Lower leg skin (tissue), 4 donors: ENCODE measurements at regions not wholly inside any gene's neighbourhood (a gene's known extent, or its start where the extent isn't known, plus 50 kb on each side); places are given as distances from the start of the nearest gene placed in this dataset.

Source experiments
- DNase-seq, 2 donors: peaks; one replicate each; pipeline ENCODE4 v3.0.0-alpha.2; 2019; ENCODE audit warnings: low spot score in 2 of 2
- H3K4me3 ChIP-seq: fragments of 200-600 bp; sonication (generic); 2 replicates; pipeline ENCODE4 v1.5.1; 2017; ENCODE audit warnings: mild to moderate bottlenecking, low read depth; ENCODE audit not compliant: poor library complexity, severe bottlenecking
- CTCF ChIP-seq, 3 donors: fragments of 450-650 bp; IDR thresholded peaks; one replicate each; pipeline ENCODE4 v1.5.1; 2016; ENCODE audit warnings: antibody characterized with exemption in 3 of 3, mild to moderate bottlenecking in 3 of 3, moderate library complexity in 2 of 3
- POLR2A ChIP-seq, 2 donors: fragments of 450-650 bp; IDR thresholded peaks; one replicate each; pipeline ENCODE4 v1.6.1; 2016 to 2017; ENCODE audit warnings: antibody characterized with exemption in 2 of 2, mild to moderate bottlenecking in 1 of 2, moderate library complexity in 1 of 2
- WGBS, 2 donors: methylation state at CpG; one replicate each; pipeline ENCODE4 v1.1.5; 2018; 5-methylcytosine and 5-hydroxymethylcytosine counted together
- intact Hi-C: fragments of 100-400 bp; cut with DNase I; formaldehyde crosslinking; loops from one replicate; pipeline ENCODE4 v1.15.0; 2023; ENCODE audit warnings: low total_unique reads

- no peak for DNase-seq
- whole genome bisulfite sequencing, 2 donors: 50 to 59% methylated on average over 1 of the region's 1 CpG
- TF ChIP-seq CTCF (IDR thresholded peaks at IDR 0.05): no peak
- TF ChIP-seq POLR2A (IDR thresholded peaks at IDR 0.05): no peak
- intact Hi-C loops: no loop called here
- no peak overlapping the region for H3K4me3 ChIP-seq
Measured at GRCh38 chr10:125368146-125368545, 207.8 kb upstream of the CTBP2 start.

GRCh38 chr10:125363791-125364190 lies 203.4 kb upstream of the CTBP2 start:
- intact Hi-C loops: no loop called here
- H3K4me3 ChIP-seq: no peak overlapping the region
- no peak for DNase-seq
- no peak for TF ChIP-seq CTCF (IDR thresholded peaks at IDR 0.05)

- TF ChIP-seq POLR2A (IDR thresholded peaks at IDR 0.05): no peak
- TF ChIP-seq CTCF (IDR thresholded peaks at IDR 0.05): no peak
- intact Hi-C loops: no loop called here
- WGBS, 2 donors: 87 to 90% methylated on average over 2 of the region's 2 CpGs
- no peak overlapping the region for H3K4me3 ChIP-seq
- no peak for DNase-seq
Measured at GRCh38 chr10:125362950-125363349, 202.6 kb upstream of the CTBP2 start.

GRCh38 chr10:125359401-125359800 lies 199.0 kb upstream of the CTBP2 start:
- no peak overlapping the region for H3K4me3 ChIP-seq
- TF ChIP-seq CTCF (IDR thresholded peaks at IDR 0.05) (no peak), POLR2A (IDR thresholded peaks at IDR 0.05) (no peak)
- intact Hi-C loops: no loop called here
- DNase-seq: no peak

- no peak overlapping the region for H3K4me3 ChIP-seq
- intact Hi-C loops: no loop called here
- TF ChIP-seq POLR2A (IDR thresholded peaks at IDR 0.05): no peak
- TF ChIP-seq CTCF (IDR thresholded peaks at IDR 0.05): no peak
- 44 to 46% methylated on average over 17 of the region's 17 CpGs for WGBS, 2 donors
- no peak for DNase-seq
Measured at GRCh38 chr10:125355657-125356056, 195.3 kb upstream of the CTBP2 start.

GRCh38 chr10:125350519-125350918 lies 190.2 kb upstream of the CTBP2 start:
- intact Hi-C loops: no loop called here
- no peak overlapping the region for H3K4me3 ChIP-seq
- no peak for TF ChIP-seq CTCF (IDR thresholded peaks at IDR 0.05)
- no peak for TF ChIP-seq POLR2A (IDR thresholded peaks at IDR 0.05)
- DNase-seq: no peak
- WGBS, 2 donors: 92 to 97% methylated on average over 2 of the region's 2 CpGs
